ENCODE measurements at regions not wholly inside any gene's neighbourhood (a gene's known extent, or its start where the extent isn't known, plus 50 kb on each side); places are given as distances from the start of the nearest gene placed in this dataset.

DNA sequence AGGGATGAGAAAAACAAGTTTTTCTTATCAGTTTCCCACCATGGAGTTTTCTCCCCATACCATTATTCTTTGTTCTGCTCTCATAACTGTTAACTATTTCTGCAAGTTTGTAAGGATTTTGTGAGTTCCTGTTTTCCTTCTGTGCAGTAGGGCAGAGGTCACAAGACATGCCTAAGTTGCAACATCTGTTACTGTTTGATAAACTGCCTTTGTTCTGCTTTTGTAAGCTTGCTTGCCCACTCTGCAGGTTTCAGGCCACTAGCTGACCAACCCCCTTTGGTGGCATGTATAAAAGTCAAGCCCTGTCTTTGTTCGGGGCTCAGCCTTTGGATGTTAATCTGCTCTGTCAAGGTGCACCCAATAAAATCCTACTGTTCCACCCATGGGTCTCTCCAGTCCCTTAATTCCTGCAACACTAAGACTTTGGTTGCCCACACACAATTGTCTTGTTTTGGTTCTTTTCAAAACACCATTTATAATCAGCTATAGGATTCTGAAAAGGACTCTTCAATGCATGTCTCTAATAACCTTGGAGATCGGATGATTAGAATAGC, 545.4 kb downstream of the CDH9 start:
- TF ChIP-seq CTCF (IDR thresholded peaks at IDR 0.05) (no peak), POLR2A (IDR thresholded peaks at IDR 0.05) (no peak)
